ENCODE measurements at regions not wholly inside any gene's neighbourhood (a gene's known extent, or its start where the extent isn't known, plus 50 kb on each side); places are given as distances from the start of the nearest gene placed in this dataset.

DNA sequence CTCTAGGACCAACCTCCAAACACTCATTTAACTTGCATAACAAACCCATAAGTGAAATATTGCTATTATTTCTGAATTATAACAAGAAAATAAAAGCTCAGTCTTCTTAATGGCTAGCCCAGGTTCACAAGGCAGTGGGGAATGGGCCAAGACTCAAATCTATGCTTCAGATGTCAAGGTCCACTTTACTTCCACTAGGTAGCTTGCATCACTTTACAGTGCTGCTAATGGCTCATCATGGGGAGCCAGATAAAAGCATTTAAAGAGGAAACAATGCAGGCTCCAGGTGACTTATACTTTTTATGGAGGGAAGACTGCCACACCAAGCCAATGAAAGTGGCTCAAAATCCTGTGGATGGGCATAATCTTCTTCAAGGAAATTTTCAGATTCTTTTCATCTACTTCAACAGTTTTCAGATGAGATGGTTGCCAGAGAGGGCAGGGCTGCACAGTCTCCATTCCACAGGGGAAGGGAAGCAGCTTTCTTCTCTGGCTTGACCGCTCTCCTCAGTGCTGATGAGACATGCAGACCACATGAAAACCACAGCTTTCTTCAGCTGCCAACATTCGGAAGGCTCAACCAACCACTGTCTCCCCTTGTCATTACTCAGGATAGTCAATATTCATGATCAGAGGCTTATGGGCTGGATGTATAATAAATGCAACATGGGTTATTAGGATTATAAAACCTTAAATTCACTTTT lies 361.9 kb upstream of the MEX3C start:
- TF ChIP-seq, protein P1, sequence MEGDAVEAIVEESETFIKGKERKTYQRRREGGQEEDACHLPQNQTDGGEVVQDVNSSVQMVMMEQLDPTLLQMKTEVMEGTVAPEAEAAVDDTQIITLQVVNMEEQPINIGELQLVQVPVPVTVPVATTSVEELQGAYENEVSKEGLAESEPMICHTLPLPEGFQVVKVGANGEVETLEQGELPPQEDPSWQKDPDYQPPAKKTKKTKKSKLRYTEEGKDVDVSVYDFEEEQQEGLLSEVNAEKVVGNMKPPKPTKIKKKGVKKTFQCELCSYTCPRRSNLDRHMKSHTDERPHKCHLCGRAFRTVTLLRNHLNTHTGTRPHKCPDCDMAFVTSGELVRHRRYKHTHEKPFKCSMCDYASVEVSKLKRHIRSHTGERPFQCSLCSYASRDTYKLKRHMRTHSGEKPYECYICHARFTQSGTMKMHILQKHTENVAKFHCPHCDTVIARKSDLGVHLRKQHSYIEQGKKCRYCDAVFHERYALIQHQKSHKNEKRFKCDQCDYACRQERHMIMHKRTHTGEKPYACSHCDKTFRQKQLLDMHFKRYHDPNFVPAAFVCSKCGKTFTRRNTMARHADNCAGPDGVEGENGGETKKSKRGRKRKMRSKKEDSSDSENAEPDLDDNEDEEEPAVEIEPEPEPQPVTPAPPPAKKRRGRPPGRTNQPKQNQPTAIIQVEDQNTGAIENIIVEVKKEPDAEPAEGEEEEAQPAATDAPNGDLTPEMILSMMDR (IDR thresholded peaks at IDR 0.05; ENCODE audit: insufficient read depth, low read depth, low read length) = no peak
- Histone ChIP-seq H3K4me3 (ENCODE audit: low read depth, low read length) (no peak overlapping the region), H3K27me3 (ENCODE audit: control insufficient read depth, insufficient read depth, low read length) (no peaks in the 10 kb centered on the region), H3K36me3 (ENCODE audit: control insufficient read depth, insufficient read depth, low read length) (no peaks in the 10 kb centered on the region)
- CTCF ChIA-PET = interaction anchor here (0.6 kb wide), 1 partner anchor 1815 kb away, joined by 3 read pairs; no protein-coding TSS in a partner anchor
- POLR2A ChIA-PET = no interaction called here
- no peak for DNase-seq (ENCODE audit: low read depth)

DNA sequence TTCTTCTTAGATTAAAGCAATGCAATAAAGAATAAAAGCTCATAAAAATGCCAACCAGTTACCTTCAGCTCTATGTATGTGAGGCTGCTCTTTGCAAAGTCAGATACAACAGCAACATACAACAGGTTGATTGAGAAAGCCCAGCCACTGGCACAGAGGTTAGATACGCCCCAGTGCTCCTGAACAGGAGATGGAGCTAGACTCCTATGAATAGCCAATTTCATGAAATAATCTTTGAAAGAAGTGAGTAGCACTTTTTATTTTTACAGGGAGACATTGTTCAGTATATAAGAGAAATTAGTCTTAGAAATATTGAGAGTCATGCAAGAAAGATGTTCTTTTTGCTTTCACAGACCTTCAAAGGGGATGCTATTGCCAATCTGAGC lies 362.4 kb upstream of the MEX3C start:
- ChIA-PET POLR2A (no interaction called here), CTCF (interaction anchor here (0.6 kb wide), 1 partner anchor 1815 kb away, joined by 3 read pairs; no protein-coding TSS in a partner anchor)
- no peaks in the 10 kb centered on the region for H3K36me3 ChIP-seq (ENCODE audit: control insufficient read depth, insufficient read depth, low read length)
- DNase-seq (ENCODE audit: low read depth) = no peak
- TF ChIP-seq, protein P1 (IDR thresholded peaks at IDR 0.05; ENCODE audit: insufficient read depth, low read depth, low read length) = no peak
- H3K27me3 ChIP-seq (ENCODE audit: control insufficient read depth, insufficient read depth, low read length) = no peaks in the 10 kb centered on the region
- no peak overlapping the region for H3K4me3 ChIP-seq (ENCODE audit: low read depth, low read length)

DNA sequence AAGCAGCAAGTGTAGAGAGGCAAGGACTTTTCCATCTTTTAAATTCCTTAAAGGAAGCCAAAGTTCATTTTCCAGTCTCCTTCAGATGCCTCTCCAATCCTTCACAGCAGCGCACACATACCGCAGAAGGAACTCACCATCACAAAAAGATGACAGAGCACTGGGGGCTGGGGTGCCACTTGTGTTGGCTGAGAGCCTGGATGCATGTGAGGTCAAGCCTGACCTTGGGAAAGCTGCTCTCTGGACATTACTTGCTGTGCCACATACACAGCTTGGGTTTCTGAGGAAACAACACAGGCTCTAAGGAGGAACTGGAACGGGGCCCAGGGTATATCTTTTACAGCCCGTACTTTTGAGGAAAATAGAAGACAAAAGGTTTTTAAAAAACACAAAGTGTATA lies 364.3 kb upstream of the MEX3C start:
- CTCF ChIA-PET = no interaction called here

DNA sequence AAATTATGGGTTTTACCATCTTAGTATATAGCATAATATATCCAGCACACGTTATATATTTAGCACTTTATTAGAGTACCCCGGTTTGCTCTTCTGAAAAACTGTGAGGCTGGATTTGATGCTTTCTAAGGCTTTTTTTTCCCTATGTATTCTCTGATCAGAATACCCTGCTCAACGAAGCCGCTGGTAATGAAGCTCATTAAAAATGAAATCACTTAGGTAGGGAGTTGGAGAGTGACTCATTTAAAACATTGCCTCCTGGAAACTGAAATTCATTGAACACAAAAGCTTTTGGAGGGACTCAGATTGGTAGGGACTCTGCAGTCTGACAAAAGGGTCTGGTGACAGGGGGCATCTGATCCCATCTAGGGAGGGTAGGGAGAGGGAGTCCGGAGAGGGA lies 365.4 kb upstream of the MEX3C start:
- ChIA-PET CTCF (no interaction called here), POLR2A (no interaction called here)
- TF ChIP-seq, protein P1 (IDR thresholded peaks at IDR 0.05; ENCODE audit: insufficient read depth, low read depth, low read length) = no peak
- no peak overlapping the region for H3K4me3 ChIP-seq (ENCODE audit: low read depth, low read length)
- DNase-seq (ENCODE audit: low read depth) = no peak
- H3K27me3 ChIP-seq (ENCODE audit: control insufficient read depth, insufficient read depth, low read length) = no peaks in the 10 kb centered on the region
- no peaks in the 10 kb centered on the region for H3K36me3 ChIP-seq (ENCODE audit: control insufficient read depth, insufficient read depth, low read length)

More for the DNA sequence above, 364.3 kb upstream of the MEX3C start:
- POLR2A ChIA-PET = no interaction called here
- no peak for DNase-seq (ENCODE audit: low read depth)
- H3K4me3 ChIP-seq (ENCODE audit: low read depth, low read length) = no peak overlapping the region
- TF ChIP-seq, protein P1 (IDR thresholded peaks at IDR 0.05; ENCODE audit: insufficient read depth, low read depth, low read length) = no peak
- no peaks in the 10 kb centered on the region for H3K36me3 ChIP-seq (ENCODE audit: control insufficient read depth, insufficient read depth, low read length)
- H3K27me3 ChIP-seq (ENCODE audit: control insufficient read depth, insufficient read depth, low read length) = no peaks in the 10 kb centered on the region

DNA sequence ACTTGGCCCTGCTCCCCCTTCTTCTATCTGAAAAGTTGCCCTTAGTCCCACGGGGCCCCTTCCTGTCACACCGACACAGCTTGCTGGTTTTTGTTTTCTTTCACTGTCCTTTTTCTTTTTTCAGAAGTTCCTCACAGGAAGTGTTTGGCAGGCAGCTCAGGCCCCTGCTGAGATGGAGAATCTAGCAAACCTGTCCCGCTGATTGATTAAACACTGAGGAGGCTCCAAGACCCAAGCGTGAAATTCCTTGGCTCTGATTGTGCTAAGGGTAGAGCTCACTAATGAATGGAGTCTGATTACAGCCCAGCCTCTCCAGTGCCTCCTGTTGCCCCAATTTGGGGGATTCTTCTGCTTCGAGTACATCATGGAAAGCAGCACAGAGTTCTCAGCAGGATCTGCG lies 365.9 kb upstream of the MEX3C start:
- TF ChIP-seq, protein P1 (IDR thresholded peaks at IDR 0.05; ENCODE audit: insufficient read depth, low read depth, low read length) = no peak
- Histone ChIP-seq H3K27me3 (ENCODE audit: control insufficient read depth, insufficient read depth, low read length) (no peaks in the 10 kb centered on the region), H3K4me3 (ENCODE audit: low read depth, low read length) (no peak overlapping the region), H3K36me3 (ENCODE audit: control insufficient read depth, insufficient read depth, low read length) (no peaks in the 10 kb centered on the region)
- DNase-seq (ENCODE audit: low read depth) = no peak
- ChIA-PET CTCF (no interaction called here), POLR2A (no interaction called here)
